NCI-H345 treated with DMSO at 0.1 percent for 48 hours (cell line): ENCODE measurements at regions not wholly inside any gene's neighbourhood (a gene's known extent, or its start where the extent isn't known, plus 50 kb on each side); places are given as distances from the start of the nearest gene placed in this dataset.
"Not testable (repeated sequence)": the region's sequence is repeated elsewhere in the genome, so short reads cannot be mapped to it uniquely, and the experiment has no call there.

Source experiments
- DNase-seq: peaks from one replicate; lab custom pipeline; 2025; ENCODE audit not compliant: unreplicated experiment; lab: John Stamatoyannopoulos, UW

GRCh38 chrX:63581906-63582305 lies 203.1 kb downstream of the ARHGEF9 start:
- DNase-seq, result no peak

- no peak for DNase-seq
These were observed 203.6 kb downstream of the ARHGEF9 start for GRCh38 chrX:63581398-63581797.

- DNase-seq, result no peak
These were observed 208.5 kb downstream of the ARHGEF9 start for GRCh38 chrX:63576533-63576932.

GRCh38 chrX:63575700-63576099 lies 209.3 kb downstream of the ARHGEF9 start:
- not testable (repeated sequence) for DNase-seq

- DNase-seq, result no peak
These were observed 215.7 kb upstream of the SPIN4 start for GRCh38 chrX:63566856-63567255.

GRCh38 chrX:63561425-63561824 lies 210.3 kb upstream of the SPIN4 start:
- peak; percentile 17 for DNase-seq

- peak; percentile 67 for DNase-seq
These were observed 209.6 kb upstream of the SPIN4 start for GRCh38 chrX:63560601-63561218.

GRCh38 chrX:63551856-63552255 lies 200.7 kb upstream of the SPIN4 start:
- DNase-seq, result no peak

- no peak for DNase-seq
These were observed 179.5 kb upstream of the SPIN4 start for GRCh38 chrX:63530654-63531053.

- DNase-seq, result no peak
These were observed 178.8 kb upstream of the SPIN4 start for GRCh38 chrX:63529961-63530360.

- no peak for DNase-seq
These were observed 175.7 kb upstream of the SPIN4 start for GRCh38 chrX:63526863-63527262.

GRCh38 chrX:63525491-63525890 lies 174.4 kb upstream of the SPIN4 start:
- no peak for DNase-seq

GRCh38 chrX:63519368-63519767 lies 168.2 kb upstream of the SPIN4 start:
- not testable (repeated sequence) for DNase-seq

- DNase-seq, result no peak
These were observed 163.5 kb upstream of the SPIN4 start for GRCh38 chrX:63514569-63515080.

GRCh38 chrX:63513825-63514568 lies 162.9 kb upstream of the SPIN4 start:
- no peak for DNase-seq

- DNase-seq, result no peak
These were observed 160.2 kb upstream of the SPIN4 start for GRCh38 chrX:63511361-63511760.

- DNase-seq, result no peak
These were observed 157.5 kb upstream of the SPIN4 start for GRCh38 chrX:63508668-63509067.

GRCh38 chrX:63506320-63506719 lies 155.2 kb upstream of the SPIN4 start:
- DNase-seq, result peak; percentile 0

GRCh38 chrX:63503541-63503940 lies 152.4 kb upstream of the SPIN4 start:
- DNase-seq, result no peak

GRCh38 chrX:63488546-63489373 lies 137.6 kb upstream of the SPIN4 start:
- DNase-seq, result no peak

GRCh38 chrX:63475200-63475599 lies 124.1 kb upstream of the SPIN4 start:
- DNase-seq, result no peak

- DNase-seq, result no peak
These were observed 119.9 kb upstream of the SPIN4 start for GRCh38 chrX:63471004-63471403.
